T-helper 17 cell (primary cell): ENCODE measurements at regions not wholly inside any gene's neighbourhood (a gene's known extent, or its start where the extent isn't known, plus 50 kb on each side); places are given as distances from the start of the nearest gene placed in this dataset.

Experiments used
- ATAC-seq: fragments of 150-1000 bp; cut with Tn5 transposase; 2 replicates; pipeline ENCODE4 v1.10.0; 2021; ENCODE audit warnings: mild to moderate bottlenecking, moderate library complexity
- DNase-seq, 3 donors: peaks; one replicate each; pipeline versions ENCODE4 v3.0.0 to v3.0.0-alpha.2; 2020 to 2021
- H3K9me3 ChIP-seq: one replicate; pipeline ENCODE4 v1.7.0; 2013; ENCODE audit warnings: low read length, mild to moderate bottlenecking; ENCODE audit not compliant: control insufficient read depth, poor library complexity, severe bottlenecking
- H3K27ac Mint-ChIP-seq: one replicate; pipeline ENCODE4 v1.8.0; 2022; ENCODE audit warnings: mild to moderate bottlenecking, moderate library complexity, mixed read lengths
- H3K27me3 Mint-ChIP-seq: one replicate; pipeline ENCODE4 v1.8.0; 2022; ENCODE audit warnings: mixed read lengths
- H3K36me3 Mint-ChIP-seq: one replicate; pipeline ENCODE4 v1.8.0; 2022; ENCODE audit warnings: low read depth, mixed read lengths
- H3K4me1 Mint-ChIP-seq: one replicate; pipeline ENCODE4 v1.8.0; 2022; ENCODE audit warnings: mild to moderate bottlenecking, mixed read lengths
- H3K4me3 Mint-ChIP-seq: one replicate; pipeline ENCODE4 v1.8.0; 2022; ENCODE audit warnings: mild to moderate bottlenecking, moderate library complexity, mixed read lengths

GRCh38 chr5:57802131-57802530, 319.5 kb upstream of the ACTBL2 start:
- no peak overlapping the region for H3K4me3 Mint-ChIP-seq
- H3K4me1 Mint-ChIP-seq: no peaks in the 10 kb centered on the region
- ATAC-seq (no peak), DNase-seq (no peak)
- H3K9me3 ChIP-seq: no peaks in the 10 kb centered on the region
- H3K27ac Mint-ChIP-seq: no peak overlapping the region
- H3K36me3 Mint-ChIP-seq: no peaks in the 10 kb centered on the region
- H3K27me3 Mint-ChIP-seq: no peaks in the 10 kb centered on the region

GRCh38 chr5:57795203-57795602, 312.6 kb upstream of the ACTBL2 start:
- no peaks in the 10 kb centered on the region for H3K9me3 ChIP-seq
- H3K36me3 Mint-ChIP-seq: no peaks in the 10 kb centered on the region
- no peak overlapping the region for H3K27ac Mint-ChIP-seq
- H3K27me3 Mint-ChIP-seq: peaks cover 32% of the 10 kb centered on the region
- H3K4me3 Mint-ChIP-seq: no peak overlapping the region
- no peak for ATAC-seq
- no peak for DNase-seq
- no peaks in the 10 kb centered on the region for H3K4me1 Mint-ChIP-seq

GRCh38 chr5:57791875-57792274, 309.3 kb upstream of the ACTBL2 start:
- no peaks in the 10 kb centered on the region for H3K4me1 Mint-ChIP-seq
- ATAC-seq (no peak), DNase-seq (no peak)
- H3K36me3 Mint-ChIP-seq: no peaks in the 10 kb centered on the region
- H3K27ac Mint-ChIP-seq: no peak overlapping the region
- H3K4me3 Mint-ChIP-seq: no peak overlapping the region
- peaks cover 47% of the 10 kb centered on the region for H3K27me3 Mint-ChIP-seq
- no peaks in the 10 kb centered on the region for H3K9me3 ChIP-seq

- DNase-seq: no peak
- no peaks in the 10 kb centered on the region for H3K9me3 ChIP-seq
- Mint-ChIP-seq H3K4me3 (no peak overlapping the region), H3K36me3 (no peaks in the 10 kb centered on the region), H3K4me1 (peaks cover 3% of the 10 kb centered on the region), H3K27ac (no peak overlapping the region), H3K27me3 (peaks cover 27% of the 10 kb centered on the region)
- ATAC-seq: no peak
Observed at GRCh38 chr5:57785946-57786345, 303.3 kb upstream of the ACTBL2 start.

- no peak for ATAC-seq
- Mint-ChIP-seq H3K4me1 (peaks cover 3% of the 10 kb centered on the region), H3K4me3 (no peak overlapping the region)
Observed at GRCh38 chr5:57784121-57784520, 301.5 kb upstream of the ACTBL2 start.

GRCh38 chr5:57783693-57784092, 301.1 kb upstream of the ACTBL2 start:
- no peak for ATAC-seq
- Mint-ChIP-seq H3K27me3 (peaks cover 16% of the 10 kb centered on the region), H3K27ac (no peak overlapping the region), H3K4me3 (no peak overlapping the region), H3K36me3 (no peaks in the 10 kb centered on the region), H3K4me1 (peaks cover 3% of the 10 kb centered on the region)
- no peak for DNase-seq
- no peaks in the 10 kb centered on the region for H3K9me3 ChIP-seq

More at GRCh38 chr5:57784121-57784520, 301.5 kb upstream of the ACTBL2 start:
- H3K9me3 ChIP-seq: no peaks in the 10 kb centered on the region
- no peak for DNase-seq
- Mint-ChIP-seq H3K27ac (no peak overlapping the region), H3K27me3 (peaks cover 21% of the 10 kb centered on the region), H3K36me3 (no peaks in the 10 kb centered on the region)

- H3K36me3 Mint-ChIP-seq: no peaks in the 10 kb centered on the region
- no peak for ATAC-seq
- no peak overlapping the region for H3K27ac Mint-ChIP-seq
- peaks cover 29% of the 10 kb centered on the region for H3K27me3 Mint-ChIP-seq
- H3K9me3 ChIP-seq: no peaks in the 10 kb centered on the region
- no peak for DNase-seq
- no peak overlapping the region for H3K4me3 Mint-ChIP-seq
- peaks cover 3% of the 10 kb centered on the region for H3K4me1 Mint-ChIP-seq
Observed at GRCh38 chr5:57780961-57781325, 298.3 kb upstream of the ACTBL2 start.

- ATAC-seq (no peak), DNase-seq (no peak)
- no peaks in the 10 kb centered on the region for H3K36me3 Mint-ChIP-seq
- no peaks in the 10 kb centered on the region for H3K9me3 ChIP-seq
- H3K27me3 Mint-ChIP-seq: peaks cover 29% of the 10 kb centered on the region
- H3K4me1 Mint-ChIP-seq: peaks cover 3% of the 10 kb centered on the region
- no peak overlapping the region for H3K27ac Mint-ChIP-seq
- no peak overlapping the region for H3K4me3 Mint-ChIP-seq
Observed at GRCh38 chr5:57780306-57780960, 297.8 kb upstream of the ACTBL2 start.

- ATAC-seq (no peak), DNase-seq (no peak)
- Mint-ChIP-seq H3K27me3 (peaks cover 29% of the 10 kb centered on the region), H3K36me3 (no peaks in the 10 kb centered on the region), H3K4me3 (no peak overlapping the region), H3K4me1 (peaks cover 3% of the 10 kb centered on the region), H3K27ac (no peak overlapping the region)
- no peaks in the 10 kb centered on the region for H3K9me3 ChIP-seq
Observed at GRCh38 chr5:57779383-57780223, 297.0 kb upstream of the ACTBL2 start.

- DNase-seq (no peak), ATAC-seq (no peak)
- Mint-ChIP-seq H3K4me3 (no peak overlapping the region), H3K27ac (no peak overlapping the region), H3K27me3 (peaks cover 29% of the 10 kb centered on the region), H3K4me1 (no peaks in the 10 kb centered on the region), H3K36me3 (no peaks in the 10 kb centered on the region)
- no peaks in the 10 kb centered on the region for H3K9me3 ChIP-seq
Observed at GRCh38 chr5:57778501-57779091, 296.0 kb upstream of the ACTBL2 start.

GRCh38 chr5:57777174-57777581, 294.6 kb upstream of the ACTBL2 start:
- DNase-seq (no peak), ATAC-seq (no peak)
- H3K9me3 ChIP-seq: no peaks in the 10 kb centered on the region
- Mint-ChIP-seq H3K27ac (no peak overlapping the region), H3K4me1 (no peaks in the 10 kb centered on the region), H3K27me3 (peaks cover 29% of the 10 kb centered on the region), H3K4me3 (no peak overlapping the region), H3K36me3 (no peaks in the 10 kb centered on the region)

- H3K4me1 Mint-ChIP-seq: no peaks in the 10 kb centered on the region
- peaks cover 23% of the 10 kb centered on the region for H3K27me3 Mint-ChIP-seq
- no peak overlapping the region for H3K27ac Mint-ChIP-seq
Observed at GRCh38 chr5:57776035-57776434, 293.4 kb upstream of the ACTBL2 start.

GRCh38 chr5:57774439-57774838, 291.8 kb upstream of the ACTBL2 start:
- no peak for ATAC-seq
- no peaks in the 10 kb centered on the region for H3K4me1 Mint-ChIP-seq
- H3K36me3 Mint-ChIP-seq: no peaks in the 10 kb centered on the region
- H3K4me3 Mint-ChIP-seq: no peak overlapping the region
- no peak overlapping the region for H3K27ac Mint-ChIP-seq
- no peaks in the 10 kb centered on the region for H3K9me3 ChIP-seq
- H3K27me3 Mint-ChIP-seq: peaks cover 15% of the 10 kb centered on the region
- DNase-seq: no peak

More at GRCh38 chr5:57776035-57776434, 293.4 kb upstream of the ACTBL2 start:
- DNase-seq (no peak), ATAC-seq (no peak)
- Mint-ChIP-seq H3K36me3 (no peaks in the 10 kb centered on the region), H3K4me3 (no peak overlapping the region)
- no peaks in the 10 kb centered on the region for H3K9me3 ChIP-seq
